ENCODE measurements at regions not wholly inside any gene's neighbourhood (a gene's known extent, or its start where the extent isn't known, plus 50 kb on each side); places are given as distances from the start of the nearest gene placed in this dataset.

DNA sequence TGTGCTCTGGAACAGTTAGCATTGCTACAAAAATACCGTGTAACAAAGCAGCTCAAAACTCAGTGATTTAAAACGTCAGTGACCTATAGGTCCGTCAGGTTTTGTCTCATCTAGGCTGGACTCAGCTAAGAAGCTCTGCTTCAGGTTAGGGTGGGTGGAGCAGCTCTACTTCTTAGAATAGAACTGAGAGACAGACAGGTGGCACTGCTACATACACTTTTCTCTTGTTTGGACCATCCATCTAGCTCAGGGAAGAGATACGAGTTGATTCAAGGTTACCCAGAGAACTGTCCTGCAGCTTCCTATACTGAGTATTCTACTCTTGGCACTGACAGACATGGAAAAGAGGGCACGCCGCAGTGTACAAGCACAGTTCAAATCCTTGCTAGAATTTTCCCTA lies 456.1 kb downstream of the IGSF11 start:
- TF ChIP-seq CTCF (IDR thresholded peaks at IDR 0.05; ENCODE audit: borderline replicate concordance, extremely low read depth, low read length, poor library complexity, severe bottlenecking) (no peak), EZH2 (IDR thresholded peaks at IDR 0.05; ENCODE audit: borderline replicate concordance, low read depth, low read length, severe bottlenecking) (no peak)
